AG04449 (cell line): ENCODE measurements at regions not wholly inside any gene's neighbourhood (a gene's known extent, or its start where the extent isn't known, plus 50 kb on each side); places are given as distances from the start of the nearest gene placed in this dataset.

Experiments used
- CTCF ChIA-PET: fragments of 350-600 bp; formaldehyde crosslinking; extraction: SDS; loops from one replicate; lab custom pipeline; 2021; ENCODE audit warnings: antibody characterized with exemption; lab: Yijun Ruan, JAX
- POLR2A ChIA-PET: fragments of 400-600, 350-600 bp; formaldehyde crosslinking; extraction: SDS; loops from one replicate; lab custom pipeline; 2020; ENCODE audit warnings: antibody characterized with exemption, inconsistent platforms; lab: Yijun Ruan, JAX
- DNase-seq: peaks from one replicate; pipeline ENCODE4 v3.0.0-alpha.2; 2010; ENCODE audit warnings: low read depth, low spot score
- H3K4me3 ChIP-seq: 2 replicates; pipeline ENCODE4 v1.5.1; 2011; ENCODE audit warnings: low read depth, mild to moderate bottlenecking, control low read depth, low read length
- CTCF ChIP-seq: IDR thresholded peaks from one replicate; pipeline ENCODE4 v1.5.1; 2011; ENCODE audit warnings: mild to moderate bottlenecking, moderate library complexity, low read length, control low read depth, inconsistent platforms; ENCODE audit not compliant: insufficient read depth; ENCODE audit errors: missing control alignments

GRCh38 chr2:16478434-16479210 lies 187.0 kb downstream of the CYRIA start:
- no peak for TF ChIP-seq CTCF
- no peak overlapping the region for H3K4me3 ChIP-seq
- CTCF ChIA-PET: no interaction called here
- POLR2A ChIA-PET: no interaction called here
- DNase-seq: no peak

GRCh38 chr2:16477648-16478047 lies 188.0 kb downstream of the CYRIA start:
- no peak overlapping the region for H3K4me3 ChIP-seq
- POLR2A ChIA-PET: no interaction called here
- CTCF ChIA-PET: no interaction called here
- TF ChIP-seq CTCF: no peak
- DNase-seq: no peak

- ChIA-PET POLR2A (no interaction called here), CTCF (no interaction called here)
- TF ChIP-seq CTCF: no peak
- no peak overlapping the region for H3K4me3 ChIP-seq
- DNase-seq: no peak
Observed at GRCh38 chr2:16476866-16477265, 188.8 kb downstream of the CYRIA start.

GRCh38 chr2:16475986-16476567 lies 189.6 kb downstream of the CYRIA start:
- no peak overlapping the region for H3K4me3 ChIP-seq
- CTCF ChIA-PET: no interaction called here
- TF ChIP-seq CTCF: no peak
- POLR2A ChIA-PET: no interaction called here
- DNase-seq: no peak

- H3K4me3 ChIP-seq: no peak overlapping the region
- CTCF ChIA-PET: no interaction called here
- no peak for DNase-seq
- POLR2A ChIA-PET: no interaction called here
- no peak for TF ChIP-seq CTCF
Observed at GRCh38 chr2:16475586-16475985, 190.0 kb downstream of the CYRIA start.

GRCh38 chr2:16473575-16473974 lies 192.1 kb downstream of the CYRIA start:
- H3K4me3 ChIP-seq: no peak overlapping the region
- ChIA-PET CTCF (no interaction called here), POLR2A (no interaction called here)
- no peak for TF ChIP-seq CTCF
- no peak for DNase-seq
